Gastroesophageal sphincter (tissue), 3 donors: ENCODE measurements at regions not wholly inside any gene's neighbourhood (a gene's known extent, or its start where the extent isn't known, plus 50 kb on each side); places are given as distances from the start of the nearest gene placed in this dataset.

Source experiments
- POLR2AphosphoS5 ChIP-seq: sonication (generic); formaldehyde crosslinking; IDR thresholded peaks from one replicate; pipeline ENCODE4 v1.6.1; 2017; ENCODE audit warnings: antibody characterized with exemption
- TF ChIP-seq, protein P1 (sequence below), 4 experiments: fragments of 200-600 bp in 2 of 4; fragments of 450-650 bp in 2 of 4; sonication (generic) in 1 of 4; IDR thresholded peaks; one replicate each; pipeline ENCODE4 v1.5.1; 2017 to 2019; ENCODE audit warnings: antibody characterized with exemption in 4 of 4, mild to moderate bottlenecking in 2 of 4, moderate library complexity in 2 of 4

GRCh38 chr7:52450816-52451215 is 584.6 kb upstream of the POM121L12 start:
- TF ChIP-seq, protein P1, sequence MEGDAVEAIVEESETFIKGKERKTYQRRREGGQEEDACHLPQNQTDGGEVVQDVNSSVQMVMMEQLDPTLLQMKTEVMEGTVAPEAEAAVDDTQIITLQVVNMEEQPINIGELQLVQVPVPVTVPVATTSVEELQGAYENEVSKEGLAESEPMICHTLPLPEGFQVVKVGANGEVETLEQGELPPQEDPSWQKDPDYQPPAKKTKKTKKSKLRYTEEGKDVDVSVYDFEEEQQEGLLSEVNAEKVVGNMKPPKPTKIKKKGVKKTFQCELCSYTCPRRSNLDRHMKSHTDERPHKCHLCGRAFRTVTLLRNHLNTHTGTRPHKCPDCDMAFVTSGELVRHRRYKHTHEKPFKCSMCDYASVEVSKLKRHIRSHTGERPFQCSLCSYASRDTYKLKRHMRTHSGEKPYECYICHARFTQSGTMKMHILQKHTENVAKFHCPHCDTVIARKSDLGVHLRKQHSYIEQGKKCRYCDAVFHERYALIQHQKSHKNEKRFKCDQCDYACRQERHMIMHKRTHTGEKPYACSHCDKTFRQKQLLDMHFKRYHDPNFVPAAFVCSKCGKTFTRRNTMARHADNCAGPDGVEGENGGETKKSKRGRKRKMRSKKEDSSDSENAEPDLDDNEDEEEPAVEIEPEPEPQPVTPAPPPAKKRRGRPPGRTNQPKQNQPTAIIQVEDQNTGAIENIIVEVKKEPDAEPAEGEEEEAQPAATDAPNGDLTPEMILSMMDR (IDR thresholded peaks at IDR 0.05) = no peak
- TF ChIP-seq POLR2AphosphoS5 = no peak
